Hepatocyte (in vitro differentiated cells): ENCODE measurements at regions not wholly inside any gene's neighbourhood (a gene's known extent, or its start where the extent isn't known, plus 50 kb on each side); places are given as distances from the start of the nearest gene placed in this dataset.

Experiments used
- CTCF ChIP-seq: fragments of 200-600 bp; sonication (generic); IDR thresholded peaks from 2 replicates; pipeline ENCODE4 v1.5.1; 2016; ENCODE audit warnings: antibody characterized with exemption, mild to moderate bottlenecking; ENCODE audit not compliant: poor library complexity
- EZH2 ChIP-seq: fragments of 200-600 bp; sonication (generic); IDR thresholded peaks from 2 replicates; pipeline ENCODE4 v1.6.1; 2016; ENCODE audit warnings: antibody characterized with exemption, mild to moderate bottlenecking, borderline replicate concordance
- EZH2phosphoT487 ChIP-seq: fragments of 200-600 bp; sonication (generic); IDR thresholded peaks from one replicate; pipeline ENCODE4 v1.6.1; 2018; ENCODE audit warnings: antibody characterized with exemption, mild to moderate bottlenecking, low read depth, moderate library complexity; ENCODE audit not compliant: unreplicated experiment, severe bottlenecking

- TF ChIP-seq CTCF (no peak), EZH2phosphoT487 (no peak), EZH2 (no peak)
These were observed 206.6 kb upstream of the CST7 start for GRCh38 chr20:24742436-24742835.
